ENCODE measurements at regions not wholly inside any gene's neighbourhood (a gene's known extent, or its start where the extent isn't known, plus 50 kb on each side); places are given as distances from the start of the nearest gene placed in this dataset.
"Not testable (repeated sequence)": the region's sequence is repeated elsewhere in the genome, so short reads cannot be mapped to it uniquely, and the experiment has no call there.

- DNase-seq (ENCODE audit: low read depth, low spot score) = no peak
Observed at GRCh38 chr1:168490306-168490705, 53.5 kb downstream of the XCL2 start.

- DNase-seq (ENCODE audit: low read depth, low spot score) = no peak
Observed at GRCh38 chr1:168488138-168488537, 55.7 kb downstream of the XCL2 start.

- not testable (repeated sequence) for DNase-seq (ENCODE audit: low read depth, low spot score)
Observed at GRCh38 chr1:168486820-168487219, 57.0 kb downstream of the XCL2 start.

- no peak for DNase-seq (ENCODE audit: low read depth, low spot score)
Observed at GRCh38 chr1:168485048-168485447, 58.7 kb downstream of the XCL2 start.

- no peak for DNase-seq (ENCODE audit: low read depth, low spot score)
Observed at GRCh38 chr1:168484083-168484482, 59.7 kb downstream of the XCL2 start.

- DNase-seq (ENCODE audit: low read depth, low spot score) = no peak
Observed at GRCh38 chr1:168483539-168483938, 60.3 kb downstream of the XCL2 start.

GRCh38 chr1:168482106-168482505, 61.7 kb downstream of the XCL2 start:
- DNase-seq (ENCODE audit: low read depth, low spot score) = no peak

GRCh38 chr1:168481586-168481985, 62.2 kb downstream of the XCL2 start:
- DNase-seq (ENCODE audit: low read depth, low spot score) = no peak

GRCh38 chr1:168480997-168481396, 62.8 kb downstream of the XCL2 start:
- no peak for DNase-seq (ENCODE audit: low read depth, low spot score)

GRCh38 chr1:168477792-168478191, 66.0 kb downstream of the XCL2 start:
- DNase-seq (ENCODE audit: low read depth, low spot score) = no peak

GRCh38 chr1:168476588-168477385, 67.0 kb downstream of the XCL2 start:
- DNase-seq (ENCODE audit: low read depth, low spot score) = no peak

GRCh38 chr1:168474322-168474721, 69.5 kb downstream of the XCL2 start:
- DNase-seq (ENCODE audit: low read depth, low spot score) = no peak

GRCh38 chr1:168473126-168473525, 70.7 kb downstream of the XCL2 start:
- no peak for DNase-seq (ENCODE audit: low read depth, low spot score)

- DNase-seq (ENCODE audit: low read depth, low spot score) = no peak
Observed at GRCh38 chr1:168472223-168472622, 71.6 kb downstream of the XCL2 start.

GRCh38 chr1:168470901-168471431, 72.8 kb downstream of the XCL2 start:
- DNase-seq (ENCODE audit: low read depth, low spot score) = no peak

GRCh38 chr1:168469690-168470089, 74.1 kb downstream of the XCL2 start:
- DNase-seq (ENCODE audit: low read depth, low spot score) = no peak

- DNase-seq (ENCODE audit: low read depth, low spot score) = no peak
Observed at GRCh38 chr1:168468822-168469221, 75.0 kb downstream of the XCL2 start.

- DNase-seq (ENCODE audit: low read depth, low spot score) = no peak
Observed at GRCh38 chr1:168468042-168468809, 75.6 kb downstream of the XCL2 start.

- DNase-seq (ENCODE audit: low read depth, low spot score) = no peak
Observed at GRCh38 chr1:168467452-168467851, 76.3 kb downstream of the XCL2 start.

GRCh38 chr1:168466714-168467131, 77.1 kb downstream of the XCL2 start:
- DNase-seq (ENCODE audit: low read depth, low spot score) = no peak

- DNase-seq (ENCODE audit: low read depth, low spot score) = peak; percentile 1
Observed at GRCh38 chr1:168466092-168466713, 77.6 kb downstream of the XCL2 start.

GRCh38 chr1:168461108-168461507, 82.7 kb downstream of the XCL2 start:
- DNase-seq (ENCODE audit: low read depth, low spot score) = not testable (repeated sequence)

Measured in activated naive CD8-positive, alpha-beta T cell treated with anti-CD3 and anti-CD28 coated beads, Interleukin-2, amount 50 U/mL, for 16 hours (primary cell).